ENCODE measurements at regions not wholly inside any gene's neighbourhood (a gene's known extent, or its start where the extent isn't known, plus 50 kb on each side); places are given as distances from the start of the nearest gene placed in this dataset.

GRCh38 chr20:58058421-58059259 is 169.8 kb downstream of the ANKRD60 start:
- DNase-seq: no peak

- DNase-seq: no peak
Observed at GRCh38 chr20:58056921-58057686, 171.3 kb downstream of the ANKRD60 start.

GRCh38 chr20:58056021-58056591 is 172.3 kb downstream of the ANKRD60 start:
- no peak for DNase-seq

- no peak for DNase-seq
Observed at GRCh38 chr20:58054780-58055373, 173.6 kb downstream of the ANKRD60 start.

GRCh38 chr20:58054082-58054779 is 174.2 kb downstream of the ANKRD60 start:
- DNase-seq: no peak

- DNase-seq: no peak
Observed at GRCh38 chr20:58053391-58054055, 174.9 kb downstream of the ANKRD60 start.

GRCh38 chr20:58051367-58051766 is 177.1 kb downstream of the ANKRD60 start:
- no peak for DNase-seq

- DNase-seq: no peak
Observed at GRCh38 chr20:58048096-58048702, 180.3 kb downstream of the ANKRD60 start.

- DNase-seq: no peak
Observed at GRCh38 chr20:58046311-58046710, 182.1 kb downstream of the ANKRD60 start.

GRCh38 chr20:58045579-58045978 is 182.9 kb downstream of the ANKRD60 start:
- no peak for DNase-seq

GRCh38 chr20:58044931-58045555 is 183.4 kb downstream of the ANKRD60 start:
- no peak for DNase-seq

GRCh38 chr20:58044286-58044685 is 184.2 kb downstream of the ANKRD60 start:
- DNase-seq: no peak

GRCh38 chr20:58043236-58044140 is 185.0 kb downstream of the ANKRD60 start:
- DNase-seq: no peak

GRCh38 chr20:58042591-58042990 is 185.9 kb downstream of the ANKRD60 start:
- DNase-seq: no peak

- no peak for DNase-seq
Observed at GRCh38 chr20:58040447-58041290, 187.8 kb downstream of the ANKRD60 start.

- DNase-seq: no peak
Observed at GRCh38 chr20:58039274-58040092, 189.0 kb downstream of the ANKRD60 start.

- DNase-seq: no peak
Observed at GRCh38 chr20:58038123-58038654, 190.3 kb downstream of the ANKRD60 start.

GRCh38 chr20:58037631-58038030 is 190.8 kb downstream of the ANKRD60 start:
- no peak for DNase-seq
